ENCODE measurements at regions not wholly inside any gene's neighbourhood (a gene's known extent, or its start where the extent isn't known, plus 50 kb on each side); places are given as distances from the start of the nearest gene placed in this dataset.

- DNase-seq (ENCODE audit: low spot score) = no peak
Observed at GRCh38 chr18:68467329-68467728, 247.6 kb downstream of the TMX3 start.

- no peak for DNase-seq (ENCODE audit: low spot score)
Observed at GRCh38 chr18:68466672-68467071, 248.2 kb downstream of the TMX3 start.

GRCh38 chr18:68462766-68463165 lies 252.1 kb downstream of the TMX3 start:
- DNase-seq (ENCODE audit: low spot score) = no peak

GRCh38 chr18:68462148-68462547 lies 252.8 kb downstream of the TMX3 start:
- no peak for DNase-seq (ENCODE audit: low spot score)

- DNase-seq (ENCODE audit: low spot score) = no peak
Observed at GRCh38 chr18:68461481-68462018, 253.4 kb downstream of the TMX3 start.

GRCh38 chr18:68459968-68460367 lies 254.9 kb downstream of the TMX3 start:
- no peak for DNase-seq (ENCODE audit: low spot score)

- no peak for DNase-seq (ENCODE audit: low spot score)
Observed at GRCh38 chr18:68456985-68457384, 257.9 kb downstream of the TMX3 start.

GRCh38 chr18:68455229-68455603 lies 259.7 kb downstream of the TMX3 start:
- DNase-seq (ENCODE audit: low spot score) = no peak

- no peak for DNase-seq (ENCODE audit: low spot score)
Observed at GRCh38 chr18:68454511-68455228, 260.2 kb downstream of the TMX3 start.

- no peak for DNase-seq (ENCODE audit: low spot score)
Observed at GRCh38 chr18:68449292-68449691, 265.6 kb downstream of the TMX3 start.

GRCh38 chr18:68448736-68449135 lies 266.2 kb downstream of the TMX3 start:
- no peak for DNase-seq (ENCODE audit: low spot score)

- no peak for DNase-seq (ENCODE audit: low spot score)
Observed at GRCh38 chr18:68447286-68447685, 267.6 kb downstream of the TMX3 start.

- no peak for DNase-seq (ENCODE audit: low spot score)
Observed at GRCh38 chr18:68445668-68446426, 269.1 kb downstream of the TMX3 start.

GRCh38 chr18:68445136-68445535 lies 269.8 kb downstream of the TMX3 start:
- DNase-seq (ENCODE audit: low spot score) = no peak

GRCh38 chr18:68441241-68441640 lies 273.7 kb downstream of the TMX3 start:
- DNase-seq (ENCODE audit: low spot score) = no peak

- no peak for DNase-seq (ENCODE audit: low spot score)
Observed at GRCh38 chr18:68440433-68440832, 274.5 kb downstream of the TMX3 start.

- no peak for DNase-seq (ENCODE audit: low spot score)
Observed at GRCh38 chr18:68439642-68440041, 275.3 kb downstream of the TMX3 start.

- DNase-seq (ENCODE audit: low spot score) = no peak
Observed at GRCh38 chr18:68438983-68439382, 275.9 kb downstream of the TMX3 start.

- no peak for DNase-seq (ENCODE audit: low spot score)
Observed at GRCh38 chr18:68438536-68438935, 276.4 kb downstream of the TMX3 start.

- DNase-seq (ENCODE audit: low spot score) = no peak
Observed at GRCh38 chr18:68436485-68436884, 278.4 kb downstream of the TMX3 start.

GRCh38 chr18:68435581-68435980 lies 279.3 kb downstream of the TMX3 start:
- no peak for DNase-seq (ENCODE audit: low spot score)

- DNase-seq (ENCODE audit: low spot score) = no peak
Observed at GRCh38 chr18:68431922-68432198, 283.0 kb downstream of the TMX3 start.

GRCh38 chr18:68431111-68431921 lies 283.6 kb downstream of the TMX3 start:
- no peak for DNase-seq (ENCODE audit: low spot score)

Data from globus pallidus (tissue), 1 donor.